GM12878 (cell line): ENCODE measurements at regions not wholly inside any gene's neighbourhood (a gene's known extent, or its start where the extent isn't known, plus 50 kb on each side); places are given as distances from the start of the nearest gene placed in this dataset.

Experiments
- ATAC-seq: fragments of 200-7000 bp; cut with Tn5 transposase; 3 replicates; pipeline ENCODE4 v1.9.1; 2020; ENCODE audit warnings: mild to moderate bottlenecking, moderate library complexity
- BruUV-seq: library from RNA; stranded (reverse); fragments of 400-500 nt; replicated peaks from 2 replicates; lab custom pipeline; 2021; lab: Mats Ljungman, UMichigan
- CTCF ChIA-PET: fragments of 300-600 bp; sonication (Branson Sonifier 250); formaldehyde crosslinking; extraction: SDS; loops from one replicate; lab custom pipeline; 2021; ENCODE audit warnings: inconsistent platforms; lab: Yijun Ruan, JAX
- POLR2A ChIA-PET: fragments of 350-600 bp; formaldehyde crosslinking; extraction: SDS; loops from one replicate; lab custom pipeline; 2021; ENCODE audit warnings: inconsistent platforms; lab: Charles Lee
- RAD21 ChIA-PET: fragments of 300-600 bp; sonication (Branson Sonifier 250); formaldehyde crosslinking; loops from one replicate; lab custom pipeline; 2023; ENCODE audit warnings: antibody characterized with exemption; ENCODE audit not compliant: unreplicated experiment; lab: Charles Lee
- SMC1A ChIA-PET: fragments of 300-600 bp; sonication (Branson Sonifier 250); formaldehyde crosslinking; loops from one replicate; lab custom pipeline; 2023; ENCODE audit not compliant: unreplicated experiment, uncharacterized antibody; lab: Charles Lee
- DNase-seq: peaks from one replicate; pipeline ENCODE4 v3.0.0-alpha.2; 2011; ENCODE audit warnings: low read depth, low spot score
- FAIRE-seq: peaks from 3 replicates; lab custom pipeline; 2011; peaks lifted over from hg19 to GRCh38; lab: Jason Lieb, UNC
- H2AFZ ChIP-seq: 2 replicates; pipeline ENCODE4 v1.6.0; 2011; ENCODE audit warnings: low read depth, low read length, control low read depth; ENCODE audit not compliant: control insufficient read depth
- H3K27ac ChIP-seq: 2 replicates; pipeline ENCODE4 v1.5.1; 2011; ENCODE audit warnings: control low read depth; ENCODE audit not compliant: control insufficient read depth, insufficient read depth
- H3K27me3 ChIP-seq, 2 experiments: replicated peaks in 1 of 2; 2 replicates each; pipeline versions ENCODE4 v1.6.0 to v1.6.1; 2011; ENCODE audit warnings: low read length in 1 of 2; ENCODE audit not compliant: control insufficient read depth in 2 of 2, insufficient read depth in 2 of 2
- H3K36me3 ChIP-seq, 2 experiments: 2 replicates each; pipeline ENCODE4 v1.5.1; 2011; ENCODE audit warnings: low read length in 1 of 2; ENCODE audit not compliant: control insufficient read depth in 2 of 2, insufficient read depth in 2 of 2
- H3K4me1 ChIP-seq: 2 replicates; pipeline ENCODE4 v1.6.1; 2011; ENCODE audit warnings: mild to moderate bottlenecking, low read length, moderate library complexity, mixed read lengths; ENCODE audit not compliant: control insufficient read depth, insufficient read depth
- H3K4me2 ChIP-seq: 2 replicates; pipeline ENCODE4 v1.6.0; 2011; ENCODE audit warnings: control low read depth; ENCODE audit not compliant: control insufficient read depth, insufficient read depth
- H3K4me3 ChIP-seq: fragments of 200-600 bp; sonication (generic); 2 replicates; pipeline ENCODE4 v1.5.1; 2016
- H3K79me2 ChIP-seq: 2 replicates; pipeline ENCODE4 v1.6.0; 2011; ENCODE audit warnings: low read length; ENCODE audit not compliant: control insufficient read depth, insufficient read depth
- H3K9ac ChIP-seq: 2 replicates; pipeline ENCODE4 v1.8.0; 2011; ENCODE audit warnings: low read length, control low read depth, mixed read lengths; ENCODE audit not compliant: control insufficient read depth, insufficient read depth
- H3K9me3 ChIP-seq: replicated peaks from 3 replicates; pipeline ENCODE4 v1.5.1; 2011; ENCODE audit warnings: mild to moderate bottlenecking, low read length; ENCODE audit not compliant: control insufficient read depth, insufficient read depth
- H4K20me1 ChIP-seq: 2 replicates; pipeline ENCODE4 v1.6.0; 2011; ENCODE audit not compliant: control insufficient read depth, insufficient read depth
- CHD1 ChIP-seq: IDR thresholded peaks from 2 replicates; pipeline ENCODE4 v1.6.1; 2012; ENCODE audit warnings: low read depth, low read length, improper control_type of control experiment
- FOS ChIP-seq: IDR thresholded peaks from 3 replicates; pipeline ENCODE4 v1.6.1; 2011; ENCODE audit warnings: borderline replicate concordance; ENCODE audit not compliant: insufficient read length; ENCODE audit errors: extremely low read depth
- IRF5 ChIP-seq: fragments of 450-650 bp; IDR thresholded peaks from 2 replicates; pipeline ENCODE4 v1.6.1; 2017; ENCODE audit warnings: borderline replicate concordance
- KAT2A ChIP-seq: conservative IDR thresholded peaks from 2 replicates; pipeline ENCODE4 v1.6.1; 2011; ENCODE audit warnings: low read depth, low read length; ENCODE audit not compliant: control insufficient read depth
- NRF1 ChIP-seq: conservative IDR thresholded peaks from 2 replicates; pipeline ENCODE4 v1.6.1; 2011; ENCODE audit warnings: mild to moderate bottlenecking, low read depth, low read length, improper control_type of control experiment
- RBBP5 ChIP-seq: fragments of 200-600 bp; sonication (generic); conservative IDR thresholded peaks from 2 replicates; pipeline ENCODE4 v1.6.1; 2016
- SMARCA5 ChIP-seq: fragments of 450-650 bp; IDR thresholded peaks from 2 replicates; pipeline ENCODE4 v1.6.1; 2017; ENCODE audit warnings: mild to moderate bottlenecking
- WGBS: methylation state at CpG from one replicate; pipeline ENCODE4 v1.1.6; 2016; ENCODE audit warnings: low lambda C conversion rate; ENCODE audit not compliant: insufficient replicate concordance, insufficient coverage; ENCODE audit errors: missing lambda C conversion rate; 5-methylcytosine and 5-hydroxymethylcytosine counted together
- in situ Hi-C: fragments of 300-500 bp; cut with MboI; formaldehyde crosslinking; loops from 9 replicates; pipeline ENCODE4 v1.14.3; 2018; ENCODE audit warnings: mixed read lengths
- intact Hi-C: fragments of 100-400 bp; cut with micrococcal nuclease; formaldehyde crosslinking; loops from one replicate; pipeline ENCODE4 v1.14.2; 2022; ENCODE audit not compliant: unreplicated experiment

DNA sequence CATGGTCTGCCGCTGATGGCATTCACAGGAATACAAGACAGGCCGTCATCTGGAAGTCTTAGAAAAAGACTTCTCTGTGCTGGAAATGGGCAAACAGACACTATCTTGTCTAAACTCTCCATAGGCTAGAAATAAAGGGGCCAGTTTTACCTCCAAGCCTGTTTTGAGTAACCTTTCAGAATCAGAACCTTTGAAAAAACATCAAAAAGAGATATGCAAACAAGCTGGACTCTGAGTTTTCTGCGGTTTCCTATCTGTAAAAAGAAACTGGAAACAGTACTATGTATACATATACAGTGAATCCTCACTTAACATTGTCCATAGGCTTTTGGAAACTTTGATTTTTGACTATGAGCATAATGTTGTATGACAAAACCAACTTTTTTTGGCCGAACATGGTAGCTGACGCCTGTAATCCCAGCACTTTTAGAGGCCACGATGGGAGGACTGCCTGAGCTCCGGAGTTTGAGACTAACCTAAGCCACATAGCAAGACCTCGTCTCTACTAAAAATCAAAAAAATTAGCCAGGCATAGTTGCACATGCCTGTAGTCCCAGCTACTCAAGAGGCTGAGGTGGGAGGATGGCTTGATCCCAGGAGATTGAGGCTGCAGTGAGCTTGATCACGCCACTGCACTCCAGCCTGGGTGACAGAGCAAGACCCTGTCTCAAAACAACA lies 92.9 kb upstream of the MAX start (continued):
- TF ChIP-seq KAT2A (no peak), FOS (no peak), SMARCA5 (no peak), CHD1 (no peak), NRF1 (no peak), IRF5 (no peak)

DNA sequence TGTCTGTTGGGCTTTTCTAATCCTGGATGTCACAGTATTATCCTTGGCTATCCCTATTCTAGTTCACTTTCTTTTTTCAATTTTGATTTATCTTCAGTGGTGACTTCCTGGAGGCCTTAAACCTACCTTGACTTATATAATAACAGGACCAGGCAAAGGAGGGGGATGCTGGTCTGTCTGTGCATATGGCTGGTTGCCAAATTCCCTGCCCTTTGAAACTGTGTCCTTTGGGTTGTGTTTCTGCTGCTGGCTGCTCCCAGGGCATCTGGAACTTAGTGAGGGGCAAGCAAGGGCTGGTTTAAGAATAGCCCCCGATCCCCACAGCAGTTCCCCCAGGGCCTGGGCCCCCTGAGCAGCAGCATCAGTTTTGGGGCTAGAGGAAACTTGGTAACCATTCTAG lies 96.0 kb upstream of the MAX start:
- in situ Hi-C loops (no loop called here), intact Hi-C loops (no loop called here)
- ChIA-PET RAD21 (no interaction called here), SMC1A (no interaction called here), CTCF (no interaction called here), POLR2A (no interaction called here)
- Histone ChIP-seq H3K79me2 (no peaks in the 10 kb centered on the region), H2AFZ (no peak overlapping the region), H3K4me1 (peaks cover 21% of the 10 kb centered on the region), H4K20me1 (no peaks in the 10 kb centered on the region), H3K9ac (no peak overlapping the region), H3K4me2 (no peak overlapping the region), H3K4me3 (no peak overlapping the region), H3K27ac (no peak overlapping the region), H3K9me3 (peaks cover 2% of the 10 kb centered on the region; the same call in 2 of the 3 replicates), H3K27me3 (no peaks in the 10 kb centered on the region), H3K36me3 (no peaks in the 10 kb centered on the region)
- DNase-seq (no peak), FAIRE-seq (no peak), ATAC-seq (no peak)
- TF ChIP-seq RBBP5, result no peak
- 93% methylated on average over 1 of the region's 1 CpG for WGBS
- BruUV-seq, result no TSS peak
